HG02642 (cell line): ENCODE measurements at regions not wholly inside any gene's neighbourhood (a gene's known extent, or its start where the extent isn't known, plus 50 kb on each side); places are given as distances from the start of the nearest gene placed in this dataset.
A peak's percentile ranks its signal among the peaks of the same experiment; 100 is the strongest.

Experiments
- ATAC-seq: cut with Tn5 transposase; IDR thresholded peaks from one replicate; pipeline ENCODE4 v1.9.1; 2021; ENCODE audit warnings: mild to moderate bottlenecking; ENCODE audit not compliant: unreplicated experiment, poor library complexity

DNA sequence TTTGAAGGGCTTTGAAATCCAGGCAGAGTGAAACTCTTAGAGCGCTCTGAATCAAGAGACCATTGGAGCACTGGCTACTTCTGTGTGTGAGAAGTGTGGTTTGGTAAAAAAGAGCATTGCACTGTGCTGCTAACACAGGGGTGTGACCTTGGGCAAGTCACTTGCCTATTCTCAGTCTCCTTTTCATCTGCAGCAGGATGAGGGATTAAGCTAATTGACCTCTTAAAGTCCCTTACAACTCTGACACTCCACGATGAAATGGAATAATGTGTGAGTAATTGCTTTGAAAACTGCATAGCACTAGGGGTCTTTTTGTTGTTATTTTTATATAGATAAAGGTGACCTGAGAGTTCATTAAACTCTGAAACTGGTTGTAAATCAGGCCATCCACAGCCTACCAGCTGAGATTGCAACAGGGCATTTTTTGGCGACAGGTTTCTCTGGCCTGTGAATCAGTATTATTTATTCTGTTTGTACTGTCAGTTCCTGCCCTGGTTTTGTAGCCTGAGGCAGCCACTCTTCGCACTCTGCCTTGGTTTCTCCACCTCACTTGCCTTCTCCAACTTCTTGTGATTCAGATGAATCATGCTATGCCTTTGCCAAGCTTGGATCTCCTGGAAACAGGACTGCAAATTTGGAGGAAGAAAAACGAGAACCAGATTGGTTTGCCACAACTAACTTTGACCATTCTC lies 159.9 kb upstream of the PARP11 start:
- no peak for ATAC-seq

DNA sequence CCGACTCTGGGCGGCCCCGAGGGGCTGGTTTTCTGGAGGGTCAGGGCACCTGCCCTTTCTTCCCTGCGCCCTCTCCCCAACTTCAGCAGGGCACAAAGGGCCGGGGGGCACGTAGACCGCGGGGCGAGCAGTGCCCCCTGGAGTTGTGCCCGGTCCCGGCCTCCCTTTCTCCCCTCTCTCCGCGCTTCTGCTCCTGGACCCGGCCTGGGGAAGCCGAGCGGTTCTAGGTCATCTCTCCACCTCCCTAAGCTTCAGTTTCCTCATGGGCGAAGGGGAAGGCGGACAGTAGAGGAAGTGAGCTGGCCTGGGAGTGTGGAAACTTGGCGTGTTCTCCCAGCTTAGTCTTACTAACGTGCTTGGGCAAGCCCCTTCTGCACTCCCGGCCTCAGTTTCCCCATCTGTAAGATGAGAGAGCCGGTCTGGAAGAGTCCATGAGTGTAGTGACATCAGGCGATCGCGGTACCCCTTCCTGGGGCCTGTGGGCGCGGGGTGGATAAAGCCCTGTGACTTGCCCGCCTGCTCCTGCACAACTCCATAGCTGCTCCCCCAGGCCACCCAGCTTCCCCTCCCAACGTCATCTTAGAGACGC lies 158.6 kb upstream of the PARP11 start:
- ATAC-seq = no peak

DNA sequence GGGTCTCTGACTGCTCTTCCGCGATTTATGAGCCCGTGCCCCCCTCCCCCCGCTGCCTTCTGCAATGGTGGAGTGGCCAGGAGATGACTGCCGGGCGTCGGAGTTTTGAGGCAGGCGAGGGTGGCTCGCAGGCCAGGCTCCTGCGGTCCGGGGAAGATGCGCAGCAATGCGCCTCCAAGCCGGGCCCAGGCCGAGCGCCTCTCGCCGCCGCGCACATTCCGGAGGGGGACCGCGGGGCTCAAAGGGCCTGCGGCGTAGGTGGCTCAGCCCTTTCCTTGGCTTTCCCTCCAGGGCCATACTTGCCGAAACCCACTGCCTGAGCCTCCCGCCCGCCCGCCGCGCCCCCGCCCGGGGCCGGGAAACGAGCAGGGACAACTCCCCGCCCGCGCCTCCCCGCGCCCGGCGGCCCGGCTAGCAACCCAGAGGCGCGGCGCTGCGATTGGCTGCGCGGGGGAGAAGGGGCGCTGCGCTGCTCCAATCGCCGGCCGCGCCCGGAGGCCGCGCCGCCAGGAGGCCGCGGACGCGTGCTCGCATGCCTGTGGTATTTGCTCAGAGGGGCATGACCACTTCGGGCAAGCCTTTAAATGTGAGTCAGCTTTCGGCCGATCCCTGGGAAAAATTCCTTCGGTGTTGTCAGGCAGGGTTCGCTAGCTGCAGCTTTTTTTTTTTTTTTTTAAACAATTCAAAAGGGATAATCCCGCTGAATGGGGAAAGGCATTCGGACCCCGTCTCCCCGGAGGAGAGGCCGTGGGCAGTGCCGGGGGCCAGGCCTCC lies 157.9 kb upstream of the PARP11 start:
- peak; percentile 80 for ATAC-seq

DNA sequence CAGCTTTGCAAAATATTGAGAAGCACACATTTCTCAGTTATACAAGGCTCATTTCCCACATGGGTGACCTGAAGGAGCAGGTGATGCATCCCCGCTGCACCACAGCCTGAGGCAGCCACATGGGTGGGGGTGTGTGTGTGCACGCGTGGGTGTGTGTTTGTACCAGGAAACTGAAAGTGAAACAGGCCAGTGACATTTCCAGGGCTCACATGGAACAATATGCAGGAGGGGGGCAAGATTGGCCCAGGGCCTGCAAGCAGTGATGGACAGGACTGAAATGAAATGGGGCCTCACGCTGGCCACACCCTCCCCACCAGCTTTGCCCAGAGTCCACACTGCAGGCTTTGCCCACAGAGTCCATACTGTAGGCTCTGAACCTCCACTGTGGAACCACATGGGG lies 154.2 kb upstream of the PARP11 start:
- ATAC-seq = no peak

DNA sequence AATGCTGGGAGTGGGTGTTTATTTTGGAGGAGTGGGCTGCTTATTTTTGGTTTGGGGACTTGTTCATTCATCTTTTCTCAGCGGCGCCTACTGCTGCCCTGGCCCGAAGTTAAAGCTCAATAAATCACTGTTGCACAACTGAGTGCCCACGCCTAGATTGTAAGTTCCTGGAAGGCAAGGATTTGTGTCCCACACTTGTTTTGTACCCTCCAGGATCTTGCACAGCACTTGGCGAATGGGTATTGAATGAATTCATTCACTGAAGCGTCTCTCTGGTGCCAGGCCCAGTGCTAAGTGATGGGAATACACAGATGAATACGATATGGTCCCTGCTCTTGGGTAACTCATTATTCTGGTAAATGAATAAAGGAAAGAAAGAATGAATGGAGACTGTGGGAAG lies 153.3 kb upstream of the PARP11 start:
- ATAC-seq = no peak

DNA sequence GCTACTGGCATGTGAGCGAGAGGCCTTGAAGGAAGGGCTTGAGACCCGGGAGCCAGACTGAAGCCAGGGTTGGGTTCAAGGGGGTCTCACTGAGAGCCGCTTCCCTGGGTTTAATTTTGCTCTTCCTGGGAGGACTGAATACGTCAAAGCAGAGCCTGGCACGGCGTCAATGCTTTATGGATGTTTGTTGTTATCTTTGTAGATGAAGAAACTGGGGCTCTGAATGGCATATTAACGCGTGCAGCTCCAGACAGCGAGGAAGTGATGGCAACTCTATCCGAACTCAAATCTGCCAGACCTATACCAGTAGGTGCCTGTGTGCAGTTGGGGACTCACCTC lies 152.8 kb upstream of the PARP11 start:
- ATAC-seq = no peak

DNA sequence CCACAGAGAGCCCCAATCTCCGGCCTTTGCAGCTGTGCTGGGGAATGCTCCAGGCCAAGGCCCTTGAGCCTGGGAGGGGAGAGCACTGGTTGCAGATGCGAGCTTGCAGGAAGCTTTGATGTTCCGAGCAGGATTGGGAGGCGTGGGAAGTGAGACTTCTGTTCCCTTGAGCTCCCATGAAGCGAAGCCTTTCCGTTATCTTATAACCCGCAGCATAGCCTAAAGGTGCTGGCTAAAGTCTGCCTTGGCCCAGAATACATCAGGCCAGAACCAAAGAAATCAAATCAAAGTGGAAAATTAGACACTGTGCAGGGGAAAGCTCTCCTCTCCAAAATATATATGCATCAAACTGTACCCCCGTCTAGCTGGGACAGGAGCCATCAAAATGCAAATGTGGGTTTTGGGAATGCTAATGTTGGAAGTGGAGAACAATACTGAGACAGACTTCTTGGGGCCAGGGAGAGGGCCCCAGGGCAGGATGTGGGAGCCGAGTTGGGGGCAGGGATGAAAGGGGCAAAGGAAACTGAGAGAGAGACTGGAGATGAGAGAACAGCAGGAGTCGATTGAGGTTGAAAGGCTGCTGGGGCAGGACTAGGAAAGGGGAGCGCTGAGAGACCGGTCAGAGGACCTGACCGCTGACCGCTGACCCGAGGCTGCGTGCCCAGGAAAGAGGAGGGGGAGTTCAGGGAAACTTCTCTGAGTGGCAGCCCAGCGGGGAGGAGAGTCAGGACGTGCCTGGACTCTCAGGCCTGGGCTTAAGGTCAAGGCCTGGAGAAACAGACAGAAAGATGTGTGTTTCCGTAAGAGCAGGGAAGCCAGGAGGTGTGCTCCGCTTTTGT lies 152.2 kb upstream of the PARP11 start:
- no peak for ATAC-seq

DNA sequence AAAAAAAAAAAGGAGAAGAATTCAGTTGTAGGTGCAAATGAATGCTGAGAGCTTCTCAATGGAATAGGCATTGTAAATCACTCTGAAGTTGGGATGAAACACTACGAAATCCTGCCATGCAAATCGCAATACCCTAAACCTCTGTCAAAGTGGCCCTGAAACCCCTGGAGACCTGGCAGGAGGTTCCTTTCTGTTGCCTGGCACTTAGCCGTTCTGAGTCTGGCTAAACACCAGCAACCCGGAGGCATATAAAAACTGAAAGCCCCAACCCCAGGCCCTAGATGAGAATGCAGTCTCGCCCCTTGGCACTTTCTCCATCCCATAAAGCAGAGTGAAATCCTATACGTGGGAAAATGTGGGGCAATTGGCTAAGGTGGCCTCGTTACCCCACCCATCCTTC lies 151.5 kb upstream of the PARP11 start:
- ATAC-seq = no peak

DNA sequence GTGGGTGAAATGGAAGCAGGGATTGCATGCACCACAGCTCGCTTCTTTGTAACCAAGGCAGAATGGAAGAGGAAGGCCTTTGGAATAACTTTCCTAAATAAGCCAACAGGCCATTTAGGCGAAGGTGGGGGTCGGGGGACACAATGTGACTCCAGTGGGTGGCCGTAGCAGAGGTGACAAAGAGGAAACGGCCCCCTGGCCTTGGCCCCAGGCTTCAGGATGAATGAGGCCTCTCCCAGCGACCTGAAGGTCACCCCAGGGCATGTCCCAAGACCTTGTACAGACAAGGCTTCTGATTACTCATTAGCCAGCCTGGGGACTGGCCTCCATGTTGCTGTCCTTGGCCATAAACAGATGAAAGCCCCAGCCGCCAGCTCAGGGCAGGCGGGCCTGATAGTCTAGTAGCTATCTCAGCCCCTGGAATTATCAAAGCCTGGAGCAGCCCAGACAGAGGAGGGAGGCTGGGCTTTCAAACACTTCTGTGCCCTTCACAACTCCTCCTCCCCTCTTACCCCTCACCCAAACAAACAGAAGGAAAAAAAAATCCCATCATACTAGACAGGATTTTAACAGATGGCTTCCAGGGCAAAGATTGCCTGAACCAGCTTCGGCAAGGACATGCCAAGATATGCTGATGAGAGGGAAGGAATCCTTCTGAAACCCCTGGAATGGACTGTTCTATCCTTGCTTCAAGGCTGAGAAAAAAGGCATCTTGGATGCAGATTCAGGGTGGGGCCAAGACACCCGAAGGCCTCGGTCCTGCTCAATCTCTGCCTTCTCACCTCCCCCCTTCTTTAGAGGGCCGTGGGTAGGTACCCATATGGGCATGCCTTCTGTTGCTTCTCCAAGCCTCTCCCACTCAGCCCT lies 142.3 kb upstream of the PARP11 start:
- ATAC-seq = no peak

DNA sequence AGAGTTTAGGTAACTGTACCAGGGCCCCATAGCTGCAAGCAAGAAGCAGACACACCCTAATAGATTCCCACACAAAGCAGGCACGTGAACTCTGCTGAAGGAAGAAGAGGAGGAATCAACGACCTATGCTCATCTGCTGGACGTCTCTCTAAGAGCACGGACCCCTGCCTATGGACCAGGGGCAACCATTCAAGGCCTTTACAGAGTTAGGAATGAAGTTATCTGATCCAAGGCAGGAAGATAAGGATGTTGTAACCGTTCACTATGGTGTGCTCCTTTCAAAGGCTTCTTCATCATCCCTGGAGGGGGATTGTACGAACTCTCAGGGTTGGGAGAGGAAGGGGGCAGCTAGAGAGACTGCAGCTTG lies 141.6 kb upstream of the PARP11 start:
- ATAC-seq = no peak

DNA sequence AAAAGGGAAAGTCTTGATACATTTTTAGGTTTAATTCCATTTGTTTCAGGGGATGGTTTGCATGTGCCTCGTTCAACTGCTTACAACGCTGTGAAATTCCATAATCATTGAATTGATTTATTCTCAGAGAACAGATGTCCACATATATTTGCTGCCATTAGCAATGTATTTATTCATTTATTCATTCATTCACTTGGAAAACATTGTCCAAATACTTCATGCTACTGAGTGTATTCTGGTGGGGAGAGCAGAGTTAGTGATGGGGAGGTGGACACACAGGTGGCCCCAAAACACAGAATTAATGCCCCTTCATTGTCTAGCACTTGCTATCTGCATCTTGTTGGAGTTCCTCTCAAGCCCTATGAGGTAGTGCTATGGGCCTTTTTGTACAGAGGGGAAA lies 141.2 kb upstream of the PARP11 start:
- no peak for ATAC-seq

DNA sequence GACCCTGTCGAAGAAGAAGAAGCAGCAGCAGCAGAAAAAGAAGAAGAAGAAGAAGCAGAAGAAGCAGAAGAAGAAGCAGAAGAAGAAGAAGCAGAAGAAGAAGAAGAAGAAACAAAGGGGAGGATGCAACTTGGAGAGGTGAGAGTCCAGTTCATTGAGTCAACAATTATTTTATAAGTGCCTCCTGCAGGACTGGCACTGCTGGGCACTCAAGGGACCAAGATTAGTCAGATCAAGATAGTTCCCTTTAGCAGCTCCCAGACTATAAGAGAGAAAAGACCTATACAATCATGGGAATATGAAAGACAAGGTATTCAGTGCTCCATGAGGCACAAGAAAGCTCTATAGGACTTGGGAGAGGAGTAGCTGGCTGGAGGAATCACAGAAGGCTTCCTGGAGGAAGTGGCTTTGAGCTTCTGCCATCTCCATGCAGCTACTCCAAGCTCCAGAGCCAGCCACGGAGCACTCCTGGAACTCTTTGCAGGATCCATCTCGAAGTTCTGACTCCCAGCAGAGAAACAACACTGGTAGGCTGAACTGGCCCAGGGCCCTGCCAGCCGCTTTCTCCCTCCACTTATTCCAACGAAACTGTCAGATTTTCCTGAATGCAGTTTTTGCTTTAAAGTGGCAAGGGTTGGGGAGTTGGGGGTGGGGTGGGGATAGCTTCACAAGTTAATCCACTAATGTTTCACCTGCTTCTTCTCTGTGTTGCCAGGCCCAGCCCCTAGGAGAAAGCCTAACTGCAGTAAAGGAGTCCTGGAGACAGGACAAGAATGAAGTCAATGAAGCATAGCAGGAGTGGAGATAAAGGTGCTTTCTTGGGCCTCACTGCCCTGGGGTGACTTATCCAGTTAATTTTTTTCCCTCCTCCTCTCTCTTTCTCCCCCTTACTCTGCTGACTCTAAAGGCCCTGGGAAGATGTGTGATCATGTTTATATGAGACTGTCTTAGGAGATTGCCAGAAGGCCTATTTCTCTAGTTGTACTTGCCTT lies 140.1 kb upstream of the PARP11 start:
- no peak for ATAC-seq

DNA sequence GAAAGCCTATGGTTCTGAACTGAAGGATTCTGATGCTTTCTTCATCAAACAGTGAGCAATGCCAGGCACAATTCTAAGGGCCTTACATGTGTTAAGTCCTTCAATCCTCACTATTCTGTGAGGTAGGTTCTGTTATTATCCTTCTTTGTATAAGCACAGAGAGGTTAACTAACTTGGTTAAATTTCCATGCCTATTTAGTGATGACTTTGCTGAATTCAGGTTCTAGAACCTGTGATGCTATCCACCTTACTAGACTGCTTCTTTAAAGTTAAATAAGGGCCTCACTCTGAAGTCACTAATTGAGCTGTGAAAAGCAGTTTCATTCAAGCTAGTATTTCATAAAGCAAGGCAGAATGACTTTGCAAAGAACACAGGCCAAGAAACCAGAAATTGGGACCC lies 138.9 kb upstream of the PARP11 start:
- ATAC-seq = no peak

DNA sequence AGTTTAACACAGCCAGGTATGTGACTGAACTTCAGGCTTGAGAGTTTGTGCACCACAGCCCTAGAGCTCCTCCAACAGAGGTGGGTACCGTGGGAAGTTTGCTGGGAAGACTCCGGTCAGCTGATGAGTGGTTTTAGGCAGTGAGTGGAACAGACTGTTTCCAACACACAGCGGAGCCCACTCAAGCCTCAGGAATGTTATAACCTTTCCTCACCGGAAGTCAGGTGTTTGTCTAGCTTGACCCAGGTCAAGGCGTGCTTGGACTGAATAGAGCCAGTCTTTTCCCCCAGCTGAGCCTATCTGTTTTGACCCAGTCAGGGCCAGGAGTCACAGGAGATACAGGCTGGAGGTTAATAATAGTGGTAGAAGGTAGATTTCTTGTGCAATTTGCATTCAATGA lies 138.4 kb upstream of the PARP11 start:
- no peak for ATAC-seq

DNA sequence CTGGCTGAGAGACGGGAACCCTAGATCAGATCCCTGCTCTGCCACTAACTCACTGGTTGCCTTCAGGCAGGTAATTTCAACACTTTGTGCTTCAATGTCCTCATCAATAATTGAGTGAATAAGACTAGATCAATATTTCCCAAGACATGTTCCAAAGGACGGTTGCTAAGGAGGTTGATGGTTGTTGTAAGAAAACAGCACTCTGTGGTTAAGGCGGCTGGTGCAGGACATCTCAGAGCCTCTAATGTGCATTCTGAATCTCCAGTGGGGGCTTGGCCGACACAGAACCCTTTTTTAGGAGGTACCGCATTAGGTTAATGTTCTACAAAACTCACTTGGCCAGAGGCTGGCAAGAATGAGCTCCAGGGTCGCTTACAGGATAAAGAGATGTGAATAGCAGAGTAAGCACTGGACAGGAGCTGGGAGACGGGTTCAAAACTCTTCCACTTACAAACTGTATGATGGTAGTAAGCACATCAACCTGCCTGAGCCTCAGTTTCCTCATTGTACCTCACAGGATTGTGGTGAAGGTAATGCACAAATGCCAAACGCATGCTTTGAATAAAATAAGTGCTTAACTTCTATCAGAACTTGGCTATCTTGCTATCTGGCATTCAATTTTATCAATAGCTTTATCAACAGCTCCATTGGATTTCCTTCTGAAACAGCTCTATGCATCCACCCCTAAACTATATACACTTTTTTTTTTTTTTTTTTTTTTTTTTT lies 136.9 kb upstream of the PARP11 start:
- ATAC-seq = no peak

DNA sequence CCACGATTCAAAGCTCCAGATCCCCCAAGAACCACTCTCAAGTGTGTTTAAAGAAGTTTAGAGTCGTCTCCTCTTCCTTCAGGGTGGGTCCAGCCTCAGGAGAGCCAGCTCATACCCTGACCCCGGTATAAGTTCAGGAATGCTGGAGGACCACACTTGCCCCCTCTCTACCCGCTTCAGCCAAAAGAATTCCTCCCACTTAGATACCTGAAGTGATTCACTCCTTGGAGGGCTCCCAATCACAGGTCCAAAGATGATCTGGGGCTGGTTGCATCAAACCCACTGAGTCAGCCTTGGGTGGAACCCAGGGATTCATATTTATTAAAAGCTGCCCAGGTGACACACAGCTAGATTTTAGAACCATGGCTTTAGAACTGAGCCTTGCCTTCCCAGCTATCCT lies 133.5 kb upstream of the PARP11 start:
- no peak for ATAC-seq

DNA sequence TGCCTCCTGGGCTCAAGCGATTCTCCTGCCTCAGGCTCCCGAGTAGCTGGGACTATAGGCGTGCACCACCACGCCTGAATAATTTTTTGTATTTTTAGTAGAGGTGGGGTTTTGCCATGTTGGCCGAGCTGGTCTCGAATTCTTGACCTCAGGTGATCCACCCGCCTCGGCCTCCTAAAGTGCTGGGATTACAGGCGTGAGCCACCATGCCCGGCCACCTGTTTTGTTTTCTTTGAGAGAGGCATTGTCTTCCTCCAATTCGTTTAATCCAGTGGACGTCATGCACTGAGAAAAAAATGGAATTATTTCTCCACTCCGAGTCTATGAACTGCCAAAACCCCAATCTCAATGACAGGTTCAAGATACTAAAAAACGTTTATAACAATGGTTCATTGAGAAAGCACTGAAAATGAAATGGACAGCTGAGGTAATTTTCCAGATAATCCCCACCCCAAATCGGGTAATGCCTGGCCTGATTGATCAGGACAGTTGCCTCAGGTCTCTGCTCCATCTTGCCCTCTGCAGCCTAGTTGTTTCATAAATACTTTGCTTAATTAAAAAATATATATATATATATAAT lies 132.7 kb upstream of the PARP11 start:
- ATAC-seq = no peak

DNA sequence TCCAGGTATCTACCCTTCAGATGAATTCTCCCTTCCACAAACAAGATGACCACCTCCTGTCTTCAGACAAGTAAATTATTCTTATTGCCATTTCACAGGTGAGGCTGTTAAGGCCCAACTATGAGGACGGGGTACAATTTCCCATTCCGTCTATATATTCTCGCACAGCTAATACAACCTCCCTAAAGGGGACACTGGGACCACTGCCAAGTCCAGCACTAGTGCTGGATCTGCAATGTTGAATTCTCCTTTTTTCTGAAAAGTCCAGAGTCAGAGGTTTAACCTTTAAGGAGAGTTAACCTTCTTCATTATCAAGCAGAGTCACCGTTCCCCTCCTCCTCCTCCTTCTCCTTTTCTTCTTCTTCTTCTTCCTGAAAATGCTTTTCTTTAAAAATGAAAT lies 130.4 kb upstream of the PARP11 start:
- no peak for ATAC-seq
